A549 (cell line): ENCODE measurements at regions not wholly inside any gene's neighbourhood (a gene's known extent, or its start where the extent isn't known, plus 50 kb on each side); places are given as distances from the start of the nearest gene placed in this dataset.

ENCODE experiments used
- CEBPB ChIP-seq, 2 experiments: fragments of >200 bp in 1 of 2; sonication (Bioruptor Twin) in 1 of 2; formaldehyde crosslinking in 1 of 2; IDR thresholded peaks; 2 replicates each; pipeline ENCODE4 v1.6.1; 2012 to 2016
- CHD2 ChIP-seq: fragments of 150-350 bp; IDR thresholded peaks from 2 replicates; pipeline ENCODE4 v1.6.1; 2014; ENCODE audit warnings: low read length; ENCODE audit not compliant: partially characterized antibody
- CTCF ChIP-seq: fragments of >200 bp; sonication (Bioruptor Twin); formaldehyde crosslinking; IDR thresholded peaks from 3 replicates; pipeline ENCODE4 v1.5.1; 2016
- ELK1 ChIP-seq: fragments of 150-350 bp; IDR thresholded peaks from 2 replicates; pipeline ENCODE4 v1.6.1; 2014; ENCODE audit warnings: low read depth, mild to moderate bottlenecking, low read length
- GATA3 ChIP-seq: IDR thresholded peaks from 2 replicates; pipeline ENCODE4 v1.6.1; 2012; ENCODE audit warnings: borderline replicate concordance
- HDAC2 ChIP-seq: fragments of 200-600 bp; sonication (generic); IDR thresholded peaks from 2 replicates; pipeline ENCODE4 v1.6.1; 2016
- MAFK ChIP-seq: fragments of 450-650 bp; IDR thresholded peaks from 2 replicates; pipeline ENCODE4 v1.6.1; 2014; ENCODE audit not compliant: partially characterized antibody
- MYC ChIP-seq: IDR thresholded peaks from 2 replicates; pipeline ENCODE4 v1.6.1; 2012; ENCODE audit warnings: mild to moderate bottlenecking, inconsistent platforms, low read length, improper control_type of control experiment, borderline replicate concordance
- PBX3 ChIP-seq: IDR thresholded peaks from 2 replicates; pipeline ENCODE4 v1.6.1; 2012
- PHF8 ChIP-seq: fragments of 200-600 bp; sonication (generic); IDR thresholded peaks from 2 replicates; pipeline ENCODE4 v1.6.1; 2016; ENCODE audit warnings: low read depth, mild to moderate bottlenecking, antibody characterized with exemption, moderate library complexity, borderline replicate concordance
- POLR2A ChIP-seq: IDR thresholded peaks from 2 replicates; pipeline ENCODE4 v1.6.1; 2012; ENCODE audit warnings: mild to moderate bottlenecking, low read length
- RCOR1 ChIP-seq: fragments of 150-350 bp; IDR thresholded peaks from 2 replicates; pipeline ENCODE4 v1.6.1; 2014; ENCODE audit warnings: antibody characterized with exemption, low read length, low read depth
- REST ChIP-seq: fragments of 200-600 bp; sonication (generic); IDR thresholded peaks from 2 replicates; pipeline ENCODE4 v1.6.1; 2016; ENCODE audit warnings: antibody characterized with exemption, mild to moderate bottlenecking, moderate library complexity
- RFX5 ChIP-seq: fragments of 450-650 bp; IDR thresholded peaks from 2 replicates; pipeline ENCODE4 v1.7.1; 2014; ENCODE audit warnings: antibody characterized with exemption, mild to moderate bottlenecking, moderate library complexity

- TF ChIP-seq CTCF (no peak), RFX5 (no peak), GATA3 (no peak), REST (no peak), RCOR1 (no peak), MAFK (no peak), PHF8 (no peak), ELK1 (no peak), PBX3 (no peak), POLR2A (no peak), CEBPB (IDR thresholded peaks at IDR 0.05) (no peak), MYC (no peak), HDAC2 (no peak), CHD2 (no peak)
Observed at GRCh38 chr4:157574606-157575005, 354.1 kb downstream of the GRIA2 start.
